B cell (primary cell): ENCODE measurements at regions not wholly inside any gene's neighbourhood (a gene's known extent, or its start where the extent isn't known, plus 50 kb on each side); places are given as distances from the start of the nearest gene placed in this dataset.
A peak's percentile ranks its signal among the peaks of the same experiment; 100 is the strongest.

Experiments used
- ATAC-seq: fragments of 200-7000 bp; cut with Tn5 transposase; one replicate; pipeline ENCODE4 v1.10.0; 2021; ENCODE audit warnings: low read depth, mild to moderate bottlenecking, moderate number of reproducible peaks, moderate library complexity
- CTCF ChIA-PET: fragments of 350-600 bp; sonication (Branson Sonifier 250); formaldehyde crosslinking; loops from one replicate; lab custom pipeline; 2021; ENCODE audit warnings: antibody characterized with exemption, inconsistent platforms; lab: Charles Lee
- POLR2A ChIA-PET: fragments of 350-600 bp; sonication (Branson Sonifier 250); formaldehyde crosslinking; loops from one replicate; lab custom pipeline; 2021; ENCODE audit warnings: antibody characterized with exemption; lab: Charles Lee
- DNase-seq: peaks from one replicate; pipeline ENCODE4 v3.0.0; 2013
- H2AFZ ChIP-seq: 2 replicates; pipeline ENCODE4 v1.6.1; 2012; ENCODE audit warnings: mild to moderate bottlenecking, low read depth, low read length; ENCODE audit not compliant: insufficient read depth, poor library complexity, severe bottlenecking
- H3K27ac ChIP-seq, 2 donors: 1 replicate in 1 of 2; 2 replicates in 1 of 2; pipeline ENCODE4 v1.5.1; 2012 to 2013; ENCODE audit warnings: low read length in 2 of 2, mild to moderate bottlenecking in 2 of 2, moderate library complexity in 1 of 2
- H3K27me3 ChIP-seq, 4 experiments: fragments of 200-600 bp in 1 of 4; sonication (generic) in 1 of 4; replicated peaks in 1 of 4; 1 replicate in 2 of 4; 2 replicates in 2 of 4; pipeline versions ENCODE4 v1.6.1 to v1.7.0; 2013 to 2016; ENCODE audit warnings: low read length in 3 of 4, mild to moderate bottlenecking in 2 of 4, mixed read lengths in 1 of 4, moderate library complexity in 1 of 4; ENCODE audit not compliant: insufficient read depth in 4 of 4, control insufficient read depth in 3 of 4; ENCODE audit errors: control extremely low read depth in 1 of 4
- H3K36me3 ChIP-seq, 2 experiments: replicated peaks in 1 of 2; 1 replicate in 1 of 2; 2 replicates in 1 of 2; pipeline versions ENCODE4 v1.6.1 to v1.7.1; 2013; ENCODE audit warnings: low read length in 1 of 2; ENCODE audit not compliant: insufficient read depth in 2 of 2, control insufficient read depth in 1 of 2; ENCODE audit errors: control extremely low read depth in 1 of 2, extremely low read depth in 1 of 2
- H3K4me1 ChIP-seq, 2 donors: fragments of 200-600 bp in 1 of 2; sonication (generic) in 1 of 2; 1 replicate in 1 of 2; 2 replicates in 1 of 2; pipeline versions ENCODE4 v1.5.1 to v1.6.1; 2013 to 2017; ENCODE audit warnings: low read length in 2 of 2; ENCODE audit not compliant: control insufficient read depth in 2 of 2, insufficient read depth in 2 of 2
- H3K4me2 ChIP-seq: replicated peaks from 2 replicates; pipeline ENCODE3; 2012; ENCODE audit warnings: mild to moderate bottlenecking, low read depth, low read length; ENCODE audit not compliant: poor library complexity, severe bottlenecking
- H3K4me3 ChIP-seq, 5 experiments: fragments of 200-600 bp in 1 of 5; sonication (generic) in 1 of 5; 1 replicate in 3 of 5; 2 replicates in 2 of 5; pipeline versions ENCODE4 v1.5.1 to v1.7.0; 2011 to 2016; ENCODE audit warnings: low read length in 4 of 5, mild to moderate bottlenecking in 4 of 5, low read depth in 2 of 5, control low read depth in 1 of 5, moderate library complexity in 1 of 5; ENCODE audit not compliant: insufficient read depth in 1 of 5; ENCODE audit errors: control extremely low read depth in 1 of 5, extremely low read depth in 1 of 5
- H3K79me2 ChIP-seq: fragments of 200-600 bp; sonication (generic); one replicate; pipeline ENCODE4 v1.6.0; 2016; ENCODE audit warnings: low read length; ENCODE audit not compliant: control insufficient read depth, insufficient read depth
- H3K9ac ChIP-seq: fragments of 200-600 bp; sonication (generic); 2 replicates; pipeline ENCODE4 v1.6.1; 2017; ENCODE audit warnings: mild to moderate bottlenecking, low read length, moderate library complexity
- H3K9me3 ChIP-seq, 3 donors: one replicate each; pipeline versions ENCODE4 v1.6.1 to v1.7.1; 2013; ENCODE audit warnings: low read length in 2 of 3; ENCODE audit not compliant: control insufficient read depth in 2 of 3, insufficient read depth in 1 of 3; ENCODE audit errors: control extremely low read depth in 1 of 3
- H4K20me1 ChIP-seq: 2 replicates; pipeline ENCODE4 v1.6.0; 2012; ENCODE audit warnings: mild to moderate bottlenecking, low read length; ENCODE audit not compliant: insufficient read depth, control insufficient read depth, poor library complexity, severe bottlenecking
- H3K27ac Mint-ChIP-seq: one replicate; pipeline ENCODE4 v1.8.0; 2021; ENCODE audit warnings: mixed read lengths
- H3K27me3 Mint-ChIP-seq: one replicate; pipeline ENCODE4 v1.8.0; 2021; ENCODE audit warnings: mixed read lengths
- H3K4me1 Mint-ChIP-seq: one replicate; pipeline ENCODE4 v1.8.0; 2021; ENCODE audit warnings: mixed read lengths
- H3K4me3 Mint-ChIP-seq: one replicate; pipeline ENCODE4 v1.8.0; 2021; ENCODE audit warnings: mixed read lengths
- H3K9me3 Mint-ChIP-seq: one replicate; pipeline ENCODE4 v1.8.0; 2022; ENCODE audit warnings: mixed read lengths; ENCODE audit not compliant: insufficient read depth
- EZH2 ChIP-seq: IDR thresholded peaks from 2 replicates; pipeline ENCODE4 v1.6.1; 2012; ENCODE audit warnings: borderline replicate concordance, low read depth, mild to moderate bottlenecking, moderate library complexity, low read length; ENCODE audit not compliant: insufficient read depth, poor library complexity, severe bottlenecking
- WGBS: methylation state at CpG from one replicate; pipeline ENCODE4 v1.1.5; 2013; ENCODE audit warnings: missing lambda C conversion rate; ENCODE audit not compliant: insufficient coverage; 5-methylcytosine and 5-hydroxymethylcytosine counted together
- intact Hi-C: fragments of 100-400 bp; cut with micrococcal nuclease; formaldehyde crosslinking; loops from one replicate; pipeline ENCODE4 v1.10.0; 2022
- TF ChIP-seq, protein P1 (sequence below): fragments of 200-600 bp; IDR thresholded peaks from one replicate; pipeline ENCODE4 v1.8.0; 2022; ENCODE audit warnings: antibody characterized with exemption, mild to moderate bottlenecking

DNA sequence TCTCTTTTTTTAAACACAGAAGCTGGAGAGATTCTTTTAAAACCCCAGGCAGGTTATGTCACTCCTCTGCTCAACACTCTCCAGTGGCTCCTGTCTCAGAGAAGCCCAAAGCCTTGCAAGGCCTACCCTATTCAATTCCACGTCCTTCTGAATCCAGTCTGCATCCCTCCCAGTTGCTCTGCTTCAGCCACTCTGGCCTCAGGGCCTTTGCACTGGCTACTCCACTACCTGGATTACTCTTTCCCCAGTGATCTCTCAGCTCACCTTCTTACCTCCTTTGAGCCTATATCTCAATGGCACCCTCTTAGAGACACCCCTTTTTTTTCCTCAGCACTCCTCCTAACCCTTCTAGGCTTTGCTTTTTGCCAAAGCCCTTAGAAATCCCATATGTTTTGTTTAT lies 185.8 kb downstream of the CLIC5 start:
- no peak overlapping the region for H3K27ac ChIP-seq
- no peaks in the 10 kb centered on the region for H3K9me3 Mint-ChIP-seq
- no peak overlapping the region for H2AFZ ChIP-seq
- H3K27ac Mint-ChIP-seq = no peak overlapping the region
- H3K9me3 ChIP-seq = no peaks in the 10 kb centered on the region
- WGBS = 89% methylated on average over 1 of the region's 1 CpG
- ChIA-PET POLR2A (no interaction called here), CTCF (no interaction called here)
- peaks cover 23 to 26% of the 10 kb centered on the region in 2 donors for H3K4me1 ChIP-seq
- DNase-seq (no peak), ATAC-seq (no peak)
- H3K4me3 Mint-ChIP-seq = no peak overlapping the region
- H3K79me2 ChIP-seq = no peaks in the 10 kb centered on the region
- no peaks in the 10 kb centered on the region for H4K20me1 ChIP-seq
- H3K4me1 Mint-ChIP-seq = peaks cover 29% of the 10 kb centered on the region
- no peak for TF ChIP-seq EZH2
- TF ChIP-seq, protein P1, sequence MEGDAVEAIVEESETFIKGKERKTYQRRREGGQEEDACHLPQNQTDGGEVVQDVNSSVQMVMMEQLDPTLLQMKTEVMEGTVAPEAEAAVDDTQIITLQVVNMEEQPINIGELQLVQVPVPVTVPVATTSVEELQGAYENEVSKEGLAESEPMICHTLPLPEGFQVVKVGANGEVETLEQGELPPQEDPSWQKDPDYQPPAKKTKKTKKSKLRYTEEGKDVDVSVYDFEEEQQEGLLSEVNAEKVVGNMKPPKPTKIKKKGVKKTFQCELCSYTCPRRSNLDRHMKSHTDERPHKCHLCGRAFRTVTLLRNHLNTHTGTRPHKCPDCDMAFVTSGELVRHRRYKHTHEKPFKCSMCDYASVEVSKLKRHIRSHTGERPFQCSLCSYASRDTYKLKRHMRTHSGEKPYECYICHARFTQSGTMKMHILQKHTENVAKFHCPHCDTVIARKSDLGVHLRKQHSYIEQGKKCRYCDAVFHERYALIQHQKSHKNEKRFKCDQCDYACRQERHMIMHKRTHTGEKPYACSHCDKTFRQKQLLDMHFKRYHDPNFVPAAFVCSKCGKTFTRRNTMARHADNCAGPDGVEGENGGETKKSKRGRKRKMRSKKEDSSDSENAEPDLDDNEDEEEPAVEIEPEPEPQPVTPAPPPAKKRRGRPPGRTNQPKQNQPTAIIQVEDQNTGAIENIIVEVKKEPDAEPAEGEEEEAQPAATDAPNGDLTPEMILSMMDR = no peak
- intact Hi-C loops = loop anchor here (5.0 kb wide), 1 partner anchor 148 kb away; no protein-coding TSS in a partner anchor
- no peak overlapping the region for H3K9ac ChIP-seq
- H3K36me3 ChIP-seq = no peaks in the 10 kb centered on the region
- peaks cover 0 to 3% (median 0%) of the 10 kb centered on the region in 4 experiments for H3K27me3 ChIP-seq
- H3K27me3 Mint-ChIP-seq = peaks cover 6% of the 10 kb centered on the region
- peak overlapping the region; percentile 59 for H3K4me2 ChIP-seq
- H3K4me3 ChIP-seq = no peak overlapping the region

DNA sequence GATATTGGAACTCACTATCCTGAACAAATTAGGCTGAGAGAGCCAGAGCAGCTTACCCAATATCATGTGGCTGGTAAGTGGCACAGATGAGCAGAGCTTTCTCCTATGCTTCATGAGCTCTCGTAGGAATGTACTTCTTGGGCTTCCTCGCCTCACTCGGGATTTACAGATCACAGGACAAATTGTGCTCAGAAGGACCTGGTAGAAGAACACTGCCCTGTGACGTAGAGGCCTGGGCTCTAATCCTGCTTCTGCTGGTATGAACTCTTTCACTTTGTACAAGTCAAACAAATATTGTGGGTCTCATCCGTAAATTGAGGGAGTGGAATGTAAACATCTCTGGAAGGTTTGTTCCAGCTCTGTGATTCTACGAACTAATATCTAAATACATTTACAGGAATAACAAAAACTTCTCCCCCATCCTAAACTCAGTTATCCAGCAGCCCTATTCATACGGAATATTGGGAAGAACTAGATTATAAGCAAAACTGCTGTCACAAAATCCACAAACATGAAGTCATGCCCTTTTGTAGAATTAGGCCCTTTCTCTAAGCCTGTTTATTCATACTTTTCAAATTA lies 187.6 kb downstream of the CLIC5 start:
- CTCF ChIA-PET = no interaction called here
- H3K4me3 Mint-ChIP-seq = no peak overlapping the region
- no peak overlapping the region for H3K27ac Mint-ChIP-seq
- no peak overlapping the region for H3K27ac ChIP-seq
- peaks cover 29% of the 10 kb centered on the region for H3K4me1 Mint-ChIP-seq
- DNase-seq (no peak), ATAC-seq (no peak)
- H3K27me3 ChIP-seq = peaks cover 0 to 3% (median 0%) of the 10 kb centered on the region in 4 experiments
- POLR2A ChIA-PET = no interaction called here
- peaks cover 23 to 26% of the 10 kb centered on the region in 2 donors for H3K4me1 ChIP-seq
- no peak overlapping the region for H3K4me3 ChIP-seq
- no peaks in the 10 kb centered on the region for H3K36me3 ChIP-seq
- no peaks in the 10 kb centered on the region for H3K9me3 ChIP-seq
- intact Hi-C loops = no loop called here
- H2AFZ ChIP-seq = no peak overlapping the region
- H3K4me2 ChIP-seq = no peak overlapping the region
- TF ChIP-seq EZH2 = no peak
- TF ChIP-seq, protein P1 = no peak
- no peaks in the 10 kb centered on the region for H3K9me3 Mint-ChIP-seq
- peaks cover 10% of the 10 kb centered on the region for H3K27me3 Mint-ChIP-seq
- H3K9ac ChIP-seq = no peak overlapping the region
- no peaks in the 10 kb centered on the region for H4K20me1 ChIP-seq
- WGBS = 98% methylated on average over 5 of the region's 7 CpGs
- no peaks in the 10 kb centered on the region for H3K79me2 ChIP-seq
